ENCODE measurements at regions not wholly inside any gene's neighbourhood (a gene's known extent, or its start where the extent isn't known, plus 50 kb on each side); places are given as distances from the start of the nearest gene placed in this dataset.

- TF ChIP-seq SIN3A (IDR thresholded peaks at IDR 0.05; ENCODE audit: low read depth) = no peak
- TF ChIP-seq EZH2phosphoT487 (IDR thresholded peaks at IDR 0.05; ENCODE audit: borderline replicate concordance) = no peak
- no peak for TF ChIP-seq ZFX (IDR thresholded peaks at IDR 0.05)
- no peak for TF ChIP-seq YY1 (IDR thresholded peaks at IDR 0.05; ENCODE audit: extremely low read depth, insufficient replicate concordance, low read depth, low read length)
- TF ChIP-seq MAX (IDR thresholded peaks at IDR 0.05) = no peak
Measured at GRCh38 chr3:162196964-162197363, 700.4 kb downstream of the OTOL1 start (continued).

- intact Hi-C loops (cut with micrococcal nuclease) = no loop called here
- DNase-seq (ENCODE audit: low read depth, low spot score) = no peak
- Histone ChIP-seq H3K9ac (ENCODE audit: low read length) (no peak overlapping the region), H4K20me1 (ENCODE audit: insufficient read depth) (no peaks in the 10 kb centered on the region), H3K4me3 (replicated peaks in 1 of 2; ENCODE audit: low read depth in 1 of 2, low read length in 2 of 2) (no peak overlapping the region), H3K36me3 (ENCODE audit: control insufficient read depth in 1 of 2, insufficient read depth in 2 of 2, low read length in 2 of 2) (no peaks in the 10 kb centered on the region), H3K27me3 (ENCODE audit: insufficient read depth, low read length) (no peaks in the 10 kb centered on the region), H3K4me2 (ENCODE audit: low read length) (no peak overlapping the region), H3K79me2 (ENCODE audit: insufficient read depth, low read length) (no peaks in the 10 kb centered on the region), H3K4me1 (ENCODE audit: control insufficient read depth in 1 of 2, insufficient read depth in 2 of 2, low read length in 2 of 2) (no peaks in the 10 kb centered on the region), H3K27ac (ENCODE audit: low read depth, low read length) (no peak overlapping the region), H3K9me2 (ENCODE audit: insufficient read depth) (no peaks in the 10 kb centered on the region), H3K9me3 (ENCODE audit: control insufficient read depth in 1 of 2, insufficient read depth in 1 of 2, low read depth in 1 of 2, low read length in 2 of 2) (no peaks in the 10 kb centered on the region), H2AFZ (ENCODE audit: low read depth, low read length, poor library complexity, severe bottlenecking) (no peak overlapping the region)
- ChIA-PET POLR2A (no interaction called here), CTCF (no interaction called here), RAD21 (ENCODE audit: low non-redundant PET in 1 of 2, low total read pairs in 2 of 2, uncharacterized antibody in 2 of 2, unreplicated experiment in 2 of 2) (no interaction called here)
- ATAC-seq = no peak
- BruUV-seq (replicated peaks) = no TSS peak
- TF ChIP-seq CBX3 (IDR thresholded peaks at IDR 0.05; ENCODE audit: low read depth) (no peak), FOSL1 (IDR thresholded peaks at IDR 0.05; ENCODE audit: low read depth) (no peak), YY1 (IDR thresholded peaks at IDR 0.05; ENCODE audit: extremely low read depth, insufficient replicate concordance, low read depth, low read length) (no peak)
Measured at GRCh38 chr3:162200836-162201235, 704.2 kb downstream of the OTOL1 start.

GRCh38 chr3:162206648-162207047 is 710.0 kb downstream of the OTOL1 start:
- DNase-seq (ENCODE audit: low read depth, low spot score) = no peak
- no peaks in the 10 kb centered on the region for H3K79me2 ChIP-seq (ENCODE audit: insufficient read depth, low read length)
- ChIA-PET RAD21 (ENCODE audit: low non-redundant PET in 1 of 2, low total read pairs in 2 of 2, uncharacterized antibody in 2 of 2, unreplicated experiment in 2 of 2) (no interaction called here), CTCF (no interaction called here), POLR2A (no interaction called here)
- intact Hi-C loops (cut with micrococcal nuclease) = no loop called here
- H3K27ac ChIP-seq (ENCODE audit: low read depth, low read length) = no peak overlapping the region
- no peak overlapping the region for H3K9ac ChIP-seq (ENCODE audit: low read length)
- H2AFZ ChIP-seq (ENCODE audit: low read depth, low read length, poor library complexity, severe bottlenecking) = no peak overlapping the region
- no peaks in the 10 kb centered on the region for H3K4me1 ChIP-seq (ENCODE audit: control insufficient read depth in 1 of 2, insufficient read depth in 2 of 2, low read length in 2 of 2)
- no TSS peak for BruUV-seq (replicated peaks)
- H3K27me3 ChIP-seq (ENCODE audit: insufficient read depth, low read length) = no peaks in the 10 kb centered on the region
- no peaks in the 10 kb centered on the region for H3K9me3 ChIP-seq (ENCODE audit: control insufficient read depth in 1 of 2, insufficient read depth in 1 of 2, low read depth in 1 of 2, low read length in 2 of 2)
- no peaks in the 10 kb centered on the region for H3K9me2 ChIP-seq (ENCODE audit: insufficient read depth)
- TF ChIP-seq ZBTB33 (IDR thresholded peaks at IDR 0.05; ENCODE audit: extremely low read depth, insufficient replicate concordance, low read length) (no peak), RAD21 (IDR thresholded peaks at IDR 0.05; ENCODE audit: low read depth) (no peak), SRF (IDR thresholded peaks at IDR 0.05; ENCODE audit: low read depth) (no peak), ATF3 (IDR thresholded peaks at IDR 0.05) (no peak), MAX (IDR thresholded peaks at IDR 0.05) (no peak), EZH2 (IDR thresholded peaks at IDR 0.05) (no peak), CTCF (IDR thresholded peaks at IDR 0.05 in 2 of 3, conservative IDR thresholded peaks at IDR 0.05 in 1 of 3; ENCODE audit: borderline replicate concordance in 1 of 3, insufficient read depth in 1 of 3, low read depth in 2 of 3, low read length in 2 of 3) (no peak), CBX3 (IDR thresholded peaks at IDR 0.05; ENCODE audit: low read depth) (no peak)
- H3K4me2 ChIP-seq (ENCODE audit: low read length) = no peak overlapping the region
- H4K20me1 ChIP-seq (ENCODE audit: insufficient read depth) = no peaks in the 10 kb centered on the region
- H3K4me3 ChIP-seq (replicated peaks in 1 of 2; ENCODE audit: low read depth in 1 of 2, low read length in 2 of 2) = no peak overlapping the region
- H3K36me3 ChIP-seq (ENCODE audit: control insufficient read depth in 1 of 2, insufficient read depth in 2 of 2, low read length in 2 of 2) = no peaks in the 10 kb centered on the region
- ATAC-seq = no peak

Data from HCT116 (cell line).